ENCODE measurements at regions not wholly inside any gene's neighbourhood (a gene's known extent, or its start where the extent isn't known, plus 50 kb on each side); places are given as distances from the start of the nearest gene placed in this dataset.

DNA sequence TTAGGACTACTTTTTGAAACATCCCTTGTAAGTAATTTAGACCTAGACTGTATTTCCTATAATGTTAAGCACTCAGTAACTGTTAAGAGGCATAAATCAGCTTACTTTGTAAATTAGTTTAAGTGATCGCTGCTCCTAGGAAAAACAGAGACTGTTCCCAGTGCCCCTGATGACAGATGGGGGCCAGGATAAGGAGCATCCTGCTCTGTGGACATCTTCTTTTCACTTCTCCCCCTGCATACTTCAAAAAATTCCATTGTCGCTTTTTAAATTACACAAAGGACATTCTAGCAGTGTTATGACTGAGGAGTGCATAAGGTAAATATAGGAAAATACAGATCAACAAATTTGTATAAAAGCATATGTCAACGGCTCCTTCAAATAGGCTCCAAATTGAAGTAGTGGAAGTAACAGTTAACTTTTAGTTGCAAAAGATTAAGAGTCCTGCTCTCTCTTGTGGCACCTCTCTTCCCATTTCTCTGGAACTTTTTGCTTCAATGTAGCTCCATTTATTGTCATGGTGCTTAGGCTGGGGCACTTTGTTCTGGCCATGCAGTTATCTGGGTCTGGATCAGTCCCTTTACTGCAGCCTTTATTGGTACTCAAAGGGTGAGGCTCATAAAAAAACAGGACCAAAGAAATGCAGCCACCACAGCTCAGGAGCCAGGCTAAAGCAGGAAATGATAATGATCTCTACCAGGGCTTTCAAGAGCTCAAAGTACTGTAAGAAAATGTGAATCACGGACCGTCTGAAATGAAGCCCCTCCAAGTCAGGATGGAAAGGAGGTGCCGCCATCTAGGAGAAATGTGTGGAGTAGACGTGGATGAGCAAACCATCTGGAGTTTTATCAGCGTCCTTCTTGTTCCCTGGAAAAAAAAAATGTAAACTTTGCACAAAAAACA, 162.1 kb upstream of the ZNF516 start:
- no peaks in the 10 kb centered on the region for H3K36me3 Mint-ChIP-seq (ENCODE audit: low read depth)
- peak overlapping the region; percentile 47 for H3K4me3 Mint-ChIP-seq
- H3K27me3 Mint-ChIP-seq = peaks cover 45% of the 10 kb centered on the region
- peak overlapping the region; percentile 43 for H3K27ac Mint-ChIP-seq
- no peaks in the 10 kb centered on the region for H3K9me3 Mint-ChIP-seq
- peaks cover 23% of the 10 kb centered on the region for H3K4me1 Mint-ChIP-seq
- peak; percentile 33 for ATAC-seq
- DNase-seq = no peak

GRCh38 chr18:76654577-76654976, 159.5 kb upstream of the ZNF516 start:
- Mint-ChIP-seq H3K36me3 (ENCODE audit: low read depth) (no peaks in the 10 kb centered on the region), H3K27me3 (peaks cover 60% of the 10 kb centered on the region), H3K4me3 (no peak overlapping the region), H3K9me3 (no peaks in the 10 kb centered on the region), H3K4me1 (peaks cover 23% of the 10 kb centered on the region), H3K27ac (no peak overlapping the region)
- no peak for DNase-seq
- no peak for ATAC-seq

DNA sequence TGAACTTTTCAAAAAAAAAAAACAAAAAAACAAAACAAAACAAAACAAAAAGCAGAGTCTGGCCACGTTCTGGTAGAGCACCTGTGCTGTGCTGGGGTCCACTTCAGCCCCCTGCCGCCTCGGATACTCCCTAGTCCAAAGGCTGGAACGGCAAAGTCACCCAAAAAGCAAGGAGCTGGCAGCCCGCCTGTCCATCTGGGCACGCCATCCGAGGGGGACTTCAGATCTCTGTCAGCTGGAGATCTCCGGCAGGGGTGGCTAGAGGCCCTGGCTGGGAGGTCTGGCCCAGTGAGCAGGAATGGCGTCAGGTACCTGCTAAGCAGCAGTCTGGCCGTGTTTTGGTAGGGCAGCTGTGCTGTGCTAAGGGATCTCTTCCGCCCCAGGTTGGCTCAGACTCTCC, 152.3 kb upstream of the ZNF516 start:
- Mint-ChIP-seq H3K27me3 (peaks cover 25% of the 10 kb centered on the region), H3K4me3 (no peak overlapping the region), H3K27ac (no peak overlapping the region), H3K9me3 (no peaks in the 10 kb centered on the region), H3K4me1 (peaks cover 10% of the 10 kb centered on the region), H3K36me3 (ENCODE audit: low read depth) (no peaks in the 10 kb centered on the region)
- DNase-seq (no peak), ATAC-seq (no peak)

GRCh38 chr18:76644580-76644979, 149.5 kb upstream of the ZNF516 start:
- no peak for ATAC-seq
- H3K27me3 Mint-ChIP-seq = peaks cover 13% of the 10 kb centered on the region

DNA sequence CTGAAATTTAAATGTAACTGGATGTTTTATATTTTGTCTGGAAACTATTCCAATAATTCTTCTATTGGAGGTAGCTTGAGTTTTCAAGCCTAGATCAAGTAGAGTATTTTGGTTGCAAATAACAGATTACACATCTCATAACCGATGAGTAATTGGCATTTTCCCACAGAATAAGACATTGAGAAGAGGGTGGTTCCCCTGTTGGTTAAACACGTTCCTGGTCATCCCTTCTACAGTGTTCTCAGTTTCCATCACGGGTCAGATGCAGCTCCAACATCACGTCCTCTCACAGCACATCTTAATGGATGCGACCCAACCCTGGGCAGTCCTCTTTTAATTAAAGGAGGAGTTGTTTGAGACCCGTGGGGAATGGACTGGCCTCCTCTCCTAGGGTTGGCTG, 149.0 kb upstream of the ZNF516 start:
- H3K27me3 Mint-ChIP-seq = peaks cover 14% of the 10 kb centered on the region
- H3K36me3 Mint-ChIP-seq (ENCODE audit: low read depth) = no peaks in the 10 kb centered on the region
- ATAC-seq (peak; percentile 92), DNase-seq (no peak)
- no peak overlapping the region for H3K4me3 Mint-ChIP-seq
- H3K9me3 Mint-ChIP-seq = no peaks in the 10 kb centered on the region
- no peak overlapping the region for H3K27ac Mint-ChIP-seq
- peaks cover 10% of the 10 kb centered on the region for H3K4me1 Mint-ChIP-seq

More at GRCh38 chr18:76644580-76644979, 149.5 kb upstream of the ZNF516 start:
- Mint-ChIP-seq H3K9me3 (no peaks in the 10 kb centered on the region), H3K4me1 (peaks cover 10% of the 10 kb centered on the region), H3K4me3 (no peak overlapping the region), H3K27ac (no peak overlapping the region), H3K36me3 (ENCODE audit: low read depth) (no peaks in the 10 kb centered on the region)
- DNase-seq = no peak

DNA sequence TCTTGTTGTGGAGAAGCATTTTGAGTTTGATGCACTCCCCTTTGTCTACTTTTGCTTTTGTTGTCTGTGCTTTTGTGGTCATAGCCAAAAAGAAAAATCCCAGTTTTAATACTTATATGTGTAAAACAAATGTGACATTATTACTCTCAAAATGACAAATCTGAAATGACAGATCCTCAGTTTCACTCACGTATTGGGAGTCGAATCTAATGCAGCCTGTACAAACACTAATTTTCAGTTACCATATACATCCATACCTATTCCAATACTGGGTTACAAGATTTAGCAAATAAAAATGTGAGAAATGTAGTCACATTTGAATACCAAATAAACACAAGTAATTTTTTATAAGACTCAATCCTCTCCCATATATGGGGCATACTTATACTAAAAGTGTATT, 148.2 kb upstream of the ZNF516 start:
- ATAC-seq (no peak), DNase-seq (no peak)
- Mint-ChIP-seq H3K27me3 (peaks cover 17% of the 10 kb centered on the region), H3K27ac (no peak overlapping the region), H3K9me3 (no peaks in the 10 kb centered on the region), H3K36me3 (ENCODE audit: low read depth) (no peaks in the 10 kb centered on the region), H3K4me1 (peaks cover 10% of the 10 kb centered on the region), H3K4me3 (no peak overlapping the region)

GRCh38 chr18:76640438-76640837, 145.4 kb upstream of the ZNF516 start:
- no peaks in the 10 kb centered on the region for H3K36me3 Mint-ChIP-seq (ENCODE audit: low read depth)
- H3K4me3 Mint-ChIP-seq = no peak overlapping the region
- no peaks in the 10 kb centered on the region for H3K9me3 Mint-ChIP-seq

GRCh38 chr18:76634564-76634963, 139.5 kb upstream of the ZNF516 start:
- no peaks in the 10 kb centered on the region for H3K36me3 Mint-ChIP-seq (ENCODE audit: low read depth)
- no peak for ATAC-seq
- H3K27ac Mint-ChIP-seq = no peak overlapping the region
- peaks cover 45% of the 10 kb centered on the region for H3K27me3 Mint-ChIP-seq
- H3K4me1 Mint-ChIP-seq = peaks cover 2% of the 10 kb centered on the region
- no peaks in the 10 kb centered on the region for H3K9me3 Mint-ChIP-seq
- DNase-seq = no peak
- no peak overlapping the region for H3K4me3 Mint-ChIP-seq

More at GRCh38 chr18:76640438-76640837, 145.4 kb upstream of the ZNF516 start:
- ATAC-seq (no peak), DNase-seq (no peak)
- Mint-ChIP-seq H3K27ac (no peak overlapping the region), H3K4me1 (peaks cover 12% of the 10 kb centered on the region), H3K27me3 (peaks cover 29% of the 10 kb centered on the region)

GRCh38 chr18:76633588-76634269, 138.7 kb upstream of the ZNF516 start:
- H3K36me3 Mint-ChIP-seq (ENCODE audit: low read depth) = no peaks in the 10 kb centered on the region
- no peak overlapping the region for H3K4me3 Mint-ChIP-seq
- H3K4me1 Mint-ChIP-seq = peaks cover 2% of the 10 kb centered on the region
- DNase-seq (no peak), ATAC-seq (no peak)
- H3K27me3 Mint-ChIP-seq = peaks cover 44% of the 10 kb centered on the region
- no peaks in the 10 kb centered on the region for H3K9me3 Mint-ChIP-seq
- H3K27ac Mint-ChIP-seq = no peak overlapping the region

GRCh38 chr18:76627444-76627843, 132.4 kb upstream of the ZNF516 start:
- ATAC-seq (no peak), DNase-seq (no peak)
- Mint-ChIP-seq H3K27ac (no peak overlapping the region), H3K27me3 (peaks cover 26% of the 10 kb centered on the region), H3K4me3 (no peak overlapping the region), H3K9me3 (no peaks in the 10 kb centered on the region), H3K36me3 (ENCODE audit: low read depth) (no peaks in the 10 kb centered on the region), H3K4me1 (no peaks in the 10 kb centered on the region)

DNA sequence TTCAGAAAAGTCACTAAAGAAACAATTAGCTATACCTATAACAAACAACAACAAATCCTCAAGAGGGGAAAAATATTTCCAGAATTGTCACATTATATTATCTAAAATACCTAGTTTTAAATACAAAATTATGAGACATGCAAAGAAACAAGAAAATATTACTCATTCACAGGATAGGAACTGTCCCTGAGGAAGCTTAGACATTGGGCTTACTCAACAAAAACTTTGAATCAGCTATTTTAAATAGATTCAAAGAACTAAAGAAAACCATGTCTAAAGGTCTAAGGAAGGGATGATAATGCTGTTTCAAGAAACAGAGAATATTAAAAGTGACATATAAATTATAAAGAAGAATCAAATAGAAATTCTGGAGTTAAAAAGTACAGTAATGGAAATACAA, 131.9 kb upstream of the ZNF516 start:
- no peak overlapping the region for H3K4me3 Mint-ChIP-seq
- peaks cover 30% of the 10 kb centered on the region for H3K27me3 Mint-ChIP-seq
- no peak overlapping the region for H3K27ac Mint-ChIP-seq
- H3K36me3 Mint-ChIP-seq (ENCODE audit: low read depth) = no peaks in the 10 kb centered on the region
- no peak for ATAC-seq
- no peaks in the 10 kb centered on the region for H3K9me3 Mint-ChIP-seq
- H3K4me1 Mint-ChIP-seq = no peaks in the 10 kb centered on the region
- no peak for DNase-seq

- peaks cover 8% of the 10 kb centered on the region for H3K4me1 Mint-ChIP-seq
- no peak overlapping the region for H3K27ac Mint-ChIP-seq
- no peak for DNase-seq
- no peaks in the 10 kb centered on the region for H3K36me3 Mint-ChIP-seq (ENCODE audit: low read depth)
- peaks cover 39% of the 10 kb centered on the region for H3K27me3 Mint-ChIP-seq
- H3K9me3 Mint-ChIP-seq = no peaks in the 10 kb centered on the region
- H3K4me3 Mint-ChIP-seq = no peak overlapping the region
- no peak for ATAC-seq
Measured at GRCh38 chr18:76622651-76623050, 127.6 kb upstream of the ZNF516 start.

DNA sequence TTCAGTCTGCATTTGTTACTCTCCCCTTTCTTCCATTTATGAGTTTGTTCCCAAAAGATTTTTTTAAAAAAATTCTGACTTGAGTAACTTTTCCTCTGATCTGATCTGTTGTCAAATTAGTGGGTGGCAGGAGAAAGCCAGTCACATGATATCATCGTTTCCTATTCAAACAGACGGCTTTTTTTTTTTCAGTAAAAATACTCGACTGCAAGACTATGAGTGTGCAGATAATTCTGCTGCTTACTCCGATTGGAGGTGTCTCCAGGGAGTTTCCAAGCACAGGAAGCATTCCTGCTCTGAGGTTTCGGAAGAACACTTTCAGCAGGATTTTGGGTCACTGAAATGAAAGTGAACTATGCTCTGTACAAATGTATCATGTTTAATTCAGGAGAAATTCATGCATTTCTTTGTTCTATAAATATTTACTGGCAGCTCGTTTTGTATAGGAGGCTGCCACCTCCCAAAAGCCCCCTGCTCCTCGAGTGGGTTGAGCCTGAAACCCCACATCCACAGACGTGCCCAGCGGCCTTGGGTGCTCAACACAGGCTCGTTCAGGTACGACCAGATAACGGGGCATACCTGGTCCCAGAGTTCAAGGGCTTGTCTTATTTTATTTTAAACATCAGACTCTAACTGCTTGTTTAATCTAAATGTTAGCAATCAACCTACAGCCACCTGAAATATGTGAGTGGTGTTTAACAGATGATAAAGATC, 126.9 kb upstream of the ZNF516 start:
- ATAC-seq (no peak), DNase-seq (no peak)
- Mint-ChIP-seq H3K36me3 (ENCODE audit: low read depth) (no peaks in the 10 kb centered on the region), H3K27me3 (peaks cover 39% of the 10 kb centered on the region), H3K4me1 (peaks cover 8% of the 10 kb centered on the region), H3K9me3 (no peaks in the 10 kb centered on the region), H3K4me3 (no peak overlapping the region), H3K27ac (no peak overlapping the region)

GRCh38 chr18:76621226-76621625, 126.2 kb upstream of the ZNF516 start:
- H3K4me1 Mint-ChIP-seq = peaks cover 8% of the 10 kb centered on the region
- DNase-seq (no peak), ATAC-seq (no peak)
- no peak overlapping the region for H3K4me3 Mint-ChIP-seq
- H3K27ac Mint-ChIP-seq = no peak overlapping the region
- H3K9me3 Mint-ChIP-seq = no peaks in the 10 kb centered on the region
- H3K36me3 Mint-ChIP-seq (ENCODE audit: low read depth) = no peaks in the 10 kb centered on the region
- H3K27me3 Mint-ChIP-seq = peaks cover 39% of the 10 kb centered on the region

Measured in activated naive CD8-positive, alpha-beta T cell treated with anti-CD3 and anti-CD28 coated beads, Interleukin-2, amount 50 U/mL, for 24 hours (primary cell).